Keratinocyte (primary cell): ENCODE measurements at regions not wholly inside any gene's neighbourhood (a gene's known extent, or its start where the extent isn't known, plus 50 kb on each side); places are given as distances from the start of the nearest gene placed in this dataset.

Source experiments
- DNase-seq: peaks from one replicate; pipeline ENCODE4 v3.0.0-alpha.2; 2011; ENCODE audit warnings: low read depth, missing footprints, low spot score
- FAIRE-seq: peaks from 2 replicates; lab custom pipeline; 2011; peaks lifted over from hg19 to GRCh38; lab: Jason Lieb, UNC
- H2AFZ ChIP-seq: 2 replicates; pipeline ENCODE4 v1.6.0; 2012; ENCODE audit warnings: low read length, control low read depth, inconsistent platforms; ENCODE audit not compliant: control insufficient read depth
- H3K27ac ChIP-seq: 2 replicates; pipeline ENCODE4 v1.5.1; 2011; ENCODE audit warnings: low read length; ENCODE audit not compliant: control insufficient read depth, insufficient read depth
- H3K27me3 ChIP-seq: 3 replicates; pipeline ENCODE4 v1.6.0; 2011; ENCODE audit warnings: low read length; ENCODE audit not compliant: control insufficient read depth, insufficient read depth; ENCODE audit errors: extremely low read depth
- H3K36me3 ChIP-seq, 2 experiments: 2 replicates in 1 of 2; 3 replicates in 1 of 2; pipeline ENCODE4 v1.5.1; 2011; ENCODE audit warnings: low read length in 2 of 2, mild to moderate bottlenecking in 1 of 2; ENCODE audit not compliant: control insufficient read depth in 2 of 2, insufficient read depth in 2 of 2; ENCODE audit errors: extremely low read depth in 1 of 2
- H3K4me1 ChIP-seq: 3 replicates; pipeline ENCODE4 v1.5.1; 2011; ENCODE audit warnings: low read length; ENCODE audit not compliant: control insufficient read depth, insufficient read depth; ENCODE audit errors: extremely low read depth
- H3K4me2 ChIP-seq: 3 replicates; pipeline ENCODE4 v1.6.0; 2011; ENCODE audit warnings: low read depth, low read length; ENCODE audit not compliant: control insufficient read depth, insufficient read depth; ENCODE audit errors: extremely low read depth
- H3K4me3 ChIP-seq, 3 experiments: fragments of 200-600 bp in 1 of 3; sonication (generic) in 1 of 3; 2 replicates in 2 of 3; 3 replicates in 1 of 3; pipeline ENCODE4 v1.5.1; 2011 to 2016; ENCODE audit warnings: low read length in 3 of 3, mild to moderate bottlenecking in 3 of 3, control low read depth in 2 of 3, inconsistent platforms in 1 of 3, low read depth in 1 of 3, mixed read lengths in 1 of 3, mixed run types in 1 of 3, moderate library complexity in 1 of 3; ENCODE audit not compliant: control insufficient read depth in 2 of 3, insufficient read depth in 2 of 3; ENCODE audit errors: extremely low read depth in 1 of 3
- H3K79me2 ChIP-seq: 2 replicates; pipeline ENCODE4 v1.6.0; 2012; ENCODE audit warnings: low read length; ENCODE audit not compliant: control insufficient read depth, insufficient read depth
- H3K9ac ChIP-seq: 3 replicates; pipeline ENCODE4 v1.6.0; 2011; ENCODE audit warnings: low read length; ENCODE audit not compliant: control insufficient read depth, insufficient read depth; ENCODE audit errors: extremely low read depth
- H3K9me1 ChIP-seq: 3 replicates; pipeline ENCODE4 v1.6.0; 2011; ENCODE audit warnings: low read length; ENCODE audit not compliant: control insufficient read depth, insufficient read depth; ENCODE audit errors: extremely low read depth
- H3K9me3 ChIP-seq: 2 replicates; pipeline ENCODE4 v1.5.1; 2012; ENCODE audit warnings: low read depth, low read length; ENCODE audit not compliant: control insufficient read depth
- H4K20me1 ChIP-seq: 3 replicates; pipeline ENCODE4 v1.6.0; 2011; ENCODE audit warnings: low read length; ENCODE audit not compliant: control insufficient read depth, insufficient read depth; ENCODE audit errors: extremely low read depth
- CTCF ChIP-seq, 3 experiments: IDR thresholded peaks in 1 of 3; conservative IDR thresholded peaks in 1 of 3; optimal IDR thresholded peaks in 1 of 3; 2 replicates in 2 of 3; 3 replicates in 1 of 3; pipeline versions ENCODE3 to v1.5.1; 2011; ENCODE audit warnings: low read length in 3 of 3, mild to moderate bottlenecking in 3 of 3, moderate library complexity in 2 of 3, control low read depth in 1 of 3, inconsistent platforms in 1 of 3; ENCODE audit not compliant: insufficient read depth in 2 of 3; ENCODE audit errors: extremely low read depth in 1 of 3
- EZH2 ChIP-seq: IDR thresholded peaks from one replicate; pipeline ENCODE4 v1.6.1; 2012; ENCODE audit warnings: inconsistent platforms, mild to moderate bottlenecking, low read length, moderate library complexity
- dilution Hi-C: fragments of 300-500 bp; cut with MboI; formaldehyde crosslinking; loops from one replicate; pipeline ENCODE4 v1.7.0; 2020; ENCODE audit warnings: low sequenced_read_pairs; ENCODE audit not compliant: extremely low pct_ligation_motif_present

- H3K27ac ChIP-seq, result no peak overlapping the region
- H3K4me3 ChIP-seq, result no peak overlapping the region
- H3K4me1 ChIP-seq, result no peaks in the 10 kb centered on the region
- H3K9ac ChIP-seq, result no peak overlapping the region
- no peaks in the 10 kb centered on the region for H3K27me3 ChIP-seq
- H3K9me1 ChIP-seq, result no peaks in the 10 kb centered on the region
- H3K79me2 ChIP-seq, result no peaks in the 10 kb centered on the region
- DNase-seq (no peak), FAIRE-seq (no peak)
- dilution Hi-C loops, result no loop called here
- no peaks in the 10 kb centered on the region for H3K9me3 ChIP-seq
- H2AFZ ChIP-seq, result no peak overlapping the region
- TF ChIP-seq EZH2, result no peak
- no peak for TF ChIP-seq CTCF (optimal IDR thresholded peaks at IDR 0.05 in 1 of 3, IDR thresholded peaks at IDR 0.05 in 1 of 3, conservative IDR thresholded peaks at IDR 0.05 in 1 of 3; ENCODE audit: extremely low read depth in 1 of 3, insufficient read depth in 2 of 3, low read length in 3 of 3)
- no peaks in the 10 kb centered on the region for H4K20me1 ChIP-seq
- H3K4me2 ChIP-seq, result no peak overlapping the region
- no peaks in the 10 kb centered on the region for H3K36me3 ChIP-seq
Measured at GRCh38 chr2:144711630-144712549, 192.0 kb upstream of the ZEB2 start.

GRCh38 chr2:144711084-144711483 lies 191.2 kb upstream of the ZEB2 start:
- Histone ChIP-seq H3K27me3 (no peaks in the 10 kb centered on the region), H2AFZ (no peak overlapping the region), H4K20me1 (no peaks in the 10 kb centered on the region), H3K9me3 (no peaks in the 10 kb centered on the region), H3K4me2 (no peak overlapping the region), H3K4me1 (no peaks in the 10 kb centered on the region), H3K79me2 (no peaks in the 10 kb centered on the region), H3K9me1 (no peaks in the 10 kb centered on the region), H3K27ac (no peak overlapping the region), H3K36me3 (no peaks in the 10 kb centered on the region), H3K9ac (no peak overlapping the region), H3K4me3 (no peak overlapping the region)
- FAIRE-seq, result no peak
- DNase-seq, result no peak
- dilution Hi-C loops, result no loop called here
- no peak for TF ChIP-seq EZH2
- no peak for TF ChIP-seq CTCF (optimal IDR thresholded peaks at IDR 0.05 in 1 of 3, IDR thresholded peaks at IDR 0.05 in 1 of 3, conservative IDR thresholded peaks at IDR 0.05 in 1 of 3; ENCODE audit: extremely low read depth in 1 of 3, insufficient read depth in 2 of 3, low read length in 3 of 3)
